ENCODE measurements at regions not wholly inside any gene's neighbourhood (a gene's known extent, or its start where the extent isn't known, plus 50 kb on each side); places are given as distances from the start of the nearest gene placed in this dataset.

GRCh38 chr2:83941886-83942285 lies 517.2 kb downstream of the SUCLG1 start:
- TF ChIP-seq, protein P1, sequence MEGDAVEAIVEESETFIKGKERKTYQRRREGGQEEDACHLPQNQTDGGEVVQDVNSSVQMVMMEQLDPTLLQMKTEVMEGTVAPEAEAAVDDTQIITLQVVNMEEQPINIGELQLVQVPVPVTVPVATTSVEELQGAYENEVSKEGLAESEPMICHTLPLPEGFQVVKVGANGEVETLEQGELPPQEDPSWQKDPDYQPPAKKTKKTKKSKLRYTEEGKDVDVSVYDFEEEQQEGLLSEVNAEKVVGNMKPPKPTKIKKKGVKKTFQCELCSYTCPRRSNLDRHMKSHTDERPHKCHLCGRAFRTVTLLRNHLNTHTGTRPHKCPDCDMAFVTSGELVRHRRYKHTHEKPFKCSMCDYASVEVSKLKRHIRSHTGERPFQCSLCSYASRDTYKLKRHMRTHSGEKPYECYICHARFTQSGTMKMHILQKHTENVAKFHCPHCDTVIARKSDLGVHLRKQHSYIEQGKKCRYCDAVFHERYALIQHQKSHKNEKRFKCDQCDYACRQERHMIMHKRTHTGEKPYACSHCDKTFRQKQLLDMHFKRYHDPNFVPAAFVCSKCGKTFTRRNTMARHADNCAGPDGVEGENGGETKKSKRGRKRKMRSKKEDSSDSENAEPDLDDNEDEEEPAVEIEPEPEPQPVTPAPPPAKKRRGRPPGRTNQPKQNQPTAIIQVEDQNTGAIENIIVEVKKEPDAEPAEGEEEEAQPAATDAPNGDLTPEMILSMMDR (IDR thresholded peaks at IDR 0.05), result no peak
- TF ChIP-seq POLR2A (IDR thresholded peaks at IDR 0.05), result no peak

Measured in testis (tissue), 2 donors.